ENCODE measurements at regions not wholly inside any gene's neighbourhood (a gene's known extent, or its start where the extent isn't known, plus 50 kb on each side); places are given as distances from the start of the nearest gene placed in this dataset.

GRCh38 chr7:1286946-1287645 is 54.4 kb downstream of the UNCX start:
- DNase-seq (ENCODE audit: low spot score), result no peak

GRCh38 chr7:1287752-1288201 is 55.1 kb downstream of the UNCX start:
- DNase-seq (ENCODE audit: low spot score), result no peak

- no peak for DNase-seq (ENCODE audit: low spot score)
Observed at GRCh38 chr7:1288390-1288995, 55.8 kb downstream of the UNCX start.

GRCh38 chr7:1288996-1289551 is 56.4 kb downstream of the UNCX start:
- DNase-seq (ENCODE audit: low spot score), result no peak

- no peak for DNase-seq (ENCODE audit: low spot score)
Observed at GRCh38 chr7:1289666-1290025, 57.0 kb downstream of the UNCX start.

GRCh38 chr7:1290026-1290678 is 57.5 kb downstream of the UNCX start:
- no peak for DNase-seq (ENCODE audit: low spot score)

GRCh38 chr7:1290679-1291356 is 58.1 kb downstream of the UNCX start:
- DNase-seq (ENCODE audit: low spot score), result no peak

- DNase-seq (ENCODE audit: low spot score), result no peak
Observed at GRCh38 chr7:1291357-1291689, 58.7 kb downstream of the UNCX start.

GRCh38 chr7:1291845-1292765 is 59.4 kb downstream of the UNCX start:
- DNase-seq (ENCODE audit: low spot score), result no peak

GRCh38 chr7:1292972-1293830 is 60.5 kb downstream of the UNCX start:
- DNase-seq (ENCODE audit: low spot score), result no peak

- no peak for DNase-seq (ENCODE audit: low spot score)
Observed at GRCh38 chr7:1293950-1294411, 61.3 kb downstream of the UNCX start.

GRCh38 chr7:1295776-1296355 is 63.2 kb downstream of the UNCX start:
- no peak for DNase-seq (ENCODE audit: low spot score)

GRCh38 chr7:1296356-1296981 is 63.8 kb downstream of the UNCX start:
- DNase-seq (ENCODE audit: low spot score), result no peak

- no peak for DNase-seq (ENCODE audit: low spot score)
Observed at GRCh38 chr7:1297017-1297960, 64.6 kb downstream of the UNCX start.

- no peak for DNase-seq (ENCODE audit: low spot score)
Observed at GRCh38 chr7:1298051-1298930, 65.6 kb downstream of the UNCX start.

GRCh38 chr7:1298931-1299885 is 66.5 kb downstream of the UNCX start:
- DNase-seq (ENCODE audit: low spot score), result no peak

Measured in hematopoietic multipotent progenitor cell treated with erythropoietin and hydrocortisone succinate and interleukin-3 and kit ligand, for 15 days (in vitro differentiated cells).